GM23338 (cell line): ENCODE measurements at regions not wholly inside any gene's neighbourhood (a gene's known extent, or its start where the extent isn't known, plus 50 kb on each side); places are given as distances from the start of the nearest gene placed in this dataset.
"Not testable (repeated sequence)": the region's sequence is repeated elsewhere in the genome, so short reads cannot be mapped to it uniquely, and the experiment has no call there.

Experiments used
- ATAC-seq: fragments of 200-7000 bp; cut with Tn5 transposase; 3 replicates; pipeline ENCODE4 v1.9.1; 2020
- DNase-seq: peaks from one replicate; pipeline ENCODE4 v3.0.0-alpha.2; 2015; ENCODE audit warnings: low spot score
- H2AFZ ChIP-seq: fragments of 200-600 bp; sonication (generic); 2 replicates; pipeline ENCODE4 v1.8.0; 2016; ENCODE audit warnings: antibody characterized with exemption, mild to moderate bottlenecking, moderate library complexity
- H3F3A ChIP-seq: fragments of 200-600 bp; sonication (generic); replicated peaks from 2 replicates; pipeline ENCODE4 v1.8.0; 2017; ENCODE audit warnings: antibody characterized with exemption, mixed run types, low read depth
- H3K27ac ChIP-seq: fragments of 200-600 bp; sonication (generic); 2 replicates; pipeline ENCODE4 v1.6.1; 2016; ENCODE audit warnings: low read depth
- H3K27me3 ChIP-seq: fragments of 200-600 bp; sonication (generic); 2 replicates; pipeline ENCODE4 v1.8.0; 2016; ENCODE audit warnings: mild to moderate bottlenecking, mixed run types, moderate library complexity; ENCODE audit not compliant: insufficient read depth
- H3K36me3 ChIP-seq: fragments of 200-600 bp; sonication (generic); 2 replicates; pipeline ENCODE4 v1.8.0; 2016; ENCODE audit warnings: mild to moderate bottlenecking; ENCODE audit not compliant: insufficient read depth
- H3K4me1 ChIP-seq: fragments of 200-600 bp; sonication (generic); 2 replicates; pipeline ENCODE4 v1.8.0; 2016; ENCODE audit warnings: mild to moderate bottlenecking, moderate library complexity; ENCODE audit not compliant: insufficient read depth
- H3K4me2 ChIP-seq: fragments of 200-600 bp; sonication (generic); 2 replicates; pipeline ENCODE4 v1.7.1; 2017; ENCODE audit warnings: mixed run types
- H3K4me3 ChIP-seq: fragments of 200-600 bp; sonication (generic); 2 replicates; pipeline ENCODE4 v1.6.1; 2016; ENCODE audit warnings: mixed run types
- H3K79me2 ChIP-seq: fragments of 200-600 bp; sonication (generic); replicated peaks from 2 replicates; pipeline ENCODE4 v1.8.0; 2017; ENCODE audit warnings: mild to moderate bottlenecking; ENCODE audit not compliant: insufficient read depth
- H3K9me2 ChIP-seq: fragments of 200-600 bp; sonication (generic); 2 replicates; pipeline ENCODE4 v1.8.0; 2017; ENCODE audit not compliant: insufficient read depth
- H4K20me1 ChIP-seq: fragments of 200-600 bp; sonication (generic); replicated peaks from 2 replicates; pipeline ENCODE4 v1.8.0; 2017; ENCODE audit warnings: mild to moderate bottlenecking; ENCODE audit not compliant: insufficient read depth
- H3K27ac Mint-ChIP-seq: 2 replicates; pipeline ENCODE4 v1.8.0; 2020; ENCODE audit warnings: inconsistent platforms, mild to moderate bottlenecking, moderate library complexity, mixed read lengths
- H3K27me3 Mint-ChIP-seq: 3 replicates; pipeline ENCODE4 v1.8.0; 2022; ENCODE audit warnings: low read depth, mild to moderate bottlenecking, moderate library complexity, mixed read lengths, inconsistent platforms; ENCODE audit not compliant: insufficient read depth, poor library complexity
- H3K36me3 Mint-ChIP-seq: 3 replicates; pipeline ENCODE4 v1.8.0; 2021; ENCODE audit warnings: low read depth, mild to moderate bottlenecking, inconsistent platforms, moderate library complexity, mixed read lengths
- H3K4me1 Mint-ChIP-seq: 3 replicates; pipeline ENCODE4 v1.8.0; 2020; ENCODE audit warnings: mild to moderate bottlenecking, inconsistent platforms, mixed read lengths
- H3K4me3 Mint-ChIP-seq: 3 replicates; pipeline ENCODE4 v1.8.0; 2021; ENCODE audit warnings: moderate library complexity, mild to moderate bottlenecking, inconsistent platforms, mixed read lengths
- H3K9me3 Mint-ChIP-seq: 3 replicates; pipeline ENCODE4 v1.8.0; 2020; ENCODE audit warnings: moderate library complexity, mild to moderate bottlenecking, inconsistent platforms, mixed read lengths
- CREB1 ChIP-seq: fragments of 250-450 bp; sonication (Bioruptor Pico); IDR thresholded peaks from 2 replicates; pipeline ENCODE4 v1.5.0; 2020; ENCODE audit warnings: low read depth, mild to moderate bottlenecking, moderate library complexity
- CTCF ChIP-seq, 2 experiments: fragments of 200-600 bp in 1 of 2; sonication (generic) in 1 of 2; conservative IDR thresholded peaks; 2 replicates each; pipeline versions ENCODE4 v1.5.1 to v1.6.1; 2016 to 2017; ENCODE audit warnings: antibody characterized with exemption in 2 of 2, low read depth in 2 of 2, mild to moderate bottlenecking in 2 of 2, moderate library complexity in 1 of 2
- ETS1 ChIP-seq: IDR thresholded peaks from 2 replicates; pipeline ENCODE4 v1.6.1; 2016; ENCODE audit warnings: antibody characterized with exemption
- EZH2 ChIP-seq: fragments of 200-600 bp; sonication (generic); IDR thresholded peaks from one replicate; pipeline ENCODE4 v1.8.0; 2017; ENCODE audit warnings: antibody characterized with exemption, mild to moderate bottlenecking, low read depth; ENCODE audit not compliant: unreplicated experiment
- EZH2phosphoT487 ChIP-seq: fragments of 200-600 bp; sonication (generic); IDR thresholded peaks from one replicate; pipeline ENCODE4 v1.8.1; 2018; ENCODE audit warnings: antibody characterized with exemption; ENCODE audit not compliant: unreplicated experiment
- POLR2AphosphoS5 ChIP-seq: IDR thresholded peaks from 2 replicates; pipeline ENCODE4 v1.6.1; 2016; ENCODE audit warnings: antibody characterized with exemption, low read depth
- STAT1 ChIP-seq: IDR thresholded peaks from one replicate; pipeline ENCODE4 v1.6.1; 2016; ENCODE audit warnings: antibody characterized with exemption; ENCODE audit not compliant: unreplicated experiment
- ZNF331 ChIP-seq: fragments of 250-450 bp; sonication (Bioruptor Pico); IDR thresholded peaks from 2 replicates; pipeline ENCODE4 v1.5.0; 2020; ENCODE audit warnings: low read depth, mild to moderate bottlenecking, moderate library complexity
- TF ChIP-seq, protein P1 (sequence below): IDR thresholded peaks from one replicate; pipeline ENCODE4 v1.6.1; 2018; ENCODE audit warnings: antibody characterized with exemption; ENCODE audit not compliant: unreplicated experiment

GRCh38 chr6:121951918-121952379 is 447.5 kb upstream of the HSF2 start (continued):
- no peak for TF ChIP-seq CTCF (conservative IDR thresholded peaks at IDR 0.05; ENCODE audit: low read depth in 2 of 2)
- no peak for TF ChIP-seq EZH2
- TF ChIP-seq ETS1, result no peak
- no peak for TF ChIP-seq STAT1
- TF ChIP-seq ZNF331 (CRISPR knock-in tag), result no peak
- TF ChIP-seq EZH2phosphoT487, result no peak
- TF ChIP-seq, protein P1, sequence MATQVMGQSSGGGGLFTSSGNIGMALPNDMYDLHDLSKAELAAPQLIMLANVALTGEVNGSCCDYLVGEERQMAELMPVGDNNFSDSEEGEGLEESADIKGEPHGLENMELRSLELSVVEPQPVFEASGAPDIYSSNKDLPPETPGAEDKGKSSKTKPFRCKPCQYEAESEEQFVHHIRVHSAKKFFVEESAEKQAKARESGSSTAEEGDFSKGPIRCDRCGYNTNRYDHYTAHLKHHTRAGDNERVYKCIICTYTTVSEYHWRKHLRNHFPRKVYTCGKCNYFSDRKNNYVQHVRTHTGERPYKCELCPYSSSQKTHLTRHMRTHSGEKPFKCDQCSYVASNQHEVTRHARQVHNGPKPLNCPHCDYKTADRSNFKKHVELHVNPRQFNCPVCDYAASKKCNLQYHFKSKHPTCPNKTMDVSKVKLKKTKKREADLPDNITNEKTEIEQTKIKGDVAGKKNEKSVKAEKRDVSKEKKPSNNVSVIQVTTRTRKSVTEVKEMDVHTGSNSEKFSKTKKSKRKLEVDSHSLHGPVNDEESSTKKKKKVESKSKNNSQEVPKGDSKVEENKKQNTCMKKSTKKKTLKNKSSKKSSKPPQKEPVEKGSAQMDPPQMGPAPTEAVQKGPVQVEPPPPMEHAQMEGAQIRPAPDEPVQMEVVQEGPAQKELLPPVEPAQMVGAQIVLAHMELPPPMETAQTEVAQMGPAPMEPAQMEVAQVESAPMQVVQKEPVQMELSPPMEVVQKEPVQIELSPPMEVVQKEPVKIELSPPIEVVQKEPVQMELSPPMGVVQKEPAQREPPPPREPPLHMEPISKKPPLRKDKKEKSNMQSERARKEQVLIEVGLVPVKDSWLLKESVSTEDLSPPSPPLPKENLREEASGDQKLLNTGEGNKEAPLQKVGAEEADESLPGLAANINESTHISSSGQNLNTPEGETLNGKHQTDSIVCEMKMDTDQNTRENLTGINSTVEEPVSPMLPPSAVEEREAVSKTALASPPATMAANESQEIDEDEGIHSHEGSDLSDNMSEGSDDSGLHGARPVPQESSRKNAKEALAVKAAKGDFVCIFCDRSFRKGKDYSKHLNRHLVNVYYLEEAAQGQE, result no peak
- no peak for TF ChIP-seq CREB1
- TF ChIP-seq POLR2AphosphoS5, result no peak

DNA sequence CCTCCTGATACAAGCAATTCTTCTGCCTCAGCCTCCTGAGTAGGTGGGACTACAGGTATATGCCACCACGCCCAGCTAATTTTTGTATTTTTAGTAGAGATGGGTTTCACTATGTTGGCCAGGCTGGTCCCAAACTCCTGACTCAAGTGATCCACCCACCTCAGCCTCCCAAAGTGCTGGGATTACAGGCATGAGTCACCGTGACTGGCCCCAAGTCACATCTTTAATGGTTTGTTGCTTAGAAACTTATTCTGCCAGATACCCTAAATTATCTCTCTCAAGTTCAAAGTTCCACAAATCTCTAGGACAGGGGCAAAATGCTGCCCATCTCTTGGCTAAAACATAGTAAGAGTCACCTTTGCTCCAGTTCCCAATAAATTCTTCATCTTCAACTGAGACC is 444.1 kb upstream of the HSF2 start:
- ATAC-seq, H3K27ac Mint-ChIP-seq, H3K36me3 ChIP-seq, H3K4me1 ChIP-seq, H3K79me2 ChIP-seq, H3K4me2 ChIP-seq, H3F3A ChIP-seq, DNase-seq, H3K27me3 ChIP-seq, H3K4me3 Mint-ChIP-seq, H3K27me3 Mint-ChIP-seq, H2AFZ ChIP-seq, H3K27ac ChIP-seq, H3K4me3 ChIP-seq, H4K20me1 ChIP-seq, H3K4me1 Mint-ChIP-seq: not testable (repeated sequence)
- H3K9me2 ChIP-seq, result peaks cover 14% of the 10 kb centered on the region
- H3K36me3 Mint-ChIP-seq, result peaks cover 10% of the 10 kb centered on the region
- peaks cover 18% of the 10 kb centered on the region for H3K9me3 Mint-ChIP-seq
